B cell (primary cell): ENCODE measurements at regions not wholly inside any gene's neighbourhood (a gene's known extent, or its start where the extent isn't known, plus 50 kb on each side); places are given as distances from the start of the nearest gene placed in this dataset.

Experiments
- CTCF ChIP-seq: fragments of 200-600 bp; IDR thresholded peaks from one replicate; pipeline ENCODE4 v1.8.0; 2022; ENCODE audit warnings: antibody characterized with exemption, mild to moderate bottlenecking
- EZH2 ChIP-seq: IDR thresholded peaks from 2 replicates; pipeline ENCODE4 v1.6.1; 2012; ENCODE audit warnings: borderline replicate concordance, low read depth, mild to moderate bottlenecking, moderate library complexity, low read length; ENCODE audit not compliant: insufficient read depth, poor library complexity, severe bottlenecking

- TF ChIP-seq CTCF, result no peak
- TF ChIP-seq EZH2, result no peak
Observed at GRCh38 chr7:52962402-52963076, 72.9 kb upstream of the POM121L12 start.
